ENCODE measurements at regions not wholly inside any gene's neighbourhood (a gene's known extent, or its start where the extent isn't known, plus 50 kb on each side); places are given as distances from the start of the nearest gene placed in this dataset.
A peak's percentile ranks its signal among the peaks of the same experiment; 100 is the strongest.

GRCh38 chr12:13713556-13714410, 267.6 kb downstream of the GRIN2B start:
- no peak overlapping the region for H3K4me3 ChIP-seq
- no peaks in the 10 kb centered on the region for H3K27me3 ChIP-seq
- no peaks in the 10 kb centered on the region for H4K20me1 ChIP-seq
- no peak for TF ChIP-seq Cebpa-rat (IDR thresholded peaks at IDR 0.05)
- no peak overlapping the region for H3K9ac ChIP-seq
- no peaks in the 10 kb centered on the region for H3K9me3 ChIP-seq (replicated peaks in 1 of 11)
- peak overlapping the region in 7 of 11 experiments; percentile 2 to 36 (median 9); a peak in 7 of 22 replicates for H3K4me2 ChIP-seq
- H3K36me3 ChIP-seq = no peaks in the 10 kb centered on the region
- peaks cover 0 to 11% (median 10%) of the 10 kb centered on the region in 10 experiments; a peak in 9 of 20 replicates for H3K4me1 ChIP-seq
- no peak overlapping the region for H3K27ac ChIP-seq

- Histone ChIP-seq H3K27me3 (no peaks in the 10 kb centered on the region), H4K20me1 (no peaks in the 10 kb centered on the region), H3K4me3 (no peak overlapping the region), H3K4me2 (no peak overlapping the region), H3K9me3 (replicated peaks in 1 of 11) (no peaks in the 10 kb centered on the region), H3K27ac (no peak overlapping the region), H3K36me3 (no peaks in the 10 kb centered on the region), H3K9ac (no peak overlapping the region), H3K4me1 (no peaks in the 10 kb centered on the region)
- no peak for TF ChIP-seq Cebpa-rat (IDR thresholded peaks at IDR 0.05)
These were observed 273.6 kb downstream of the GRIN2B start for GRCh38 chr12:13707829-13708228.

GRCh38 chr12:13702381-13702780, 279.0 kb downstream of the GRIN2B start:
- Histone ChIP-seq H3K9me3 (replicated peaks in 1 of 11) (no peaks in the 10 kb centered on the region), H3K4me1 (no peaks in the 10 kb centered on the region), H3K4me2 (no peak overlapping the region), H3K36me3 (no peaks in the 10 kb centered on the region), H4K20me1 (no peaks in the 10 kb centered on the region), H3K4me3 (no peak overlapping the region), H3K27me3 (no peaks in the 10 kb centered on the region), H3K27ac (no peak overlapping the region), H3K9ac (no peak overlapping the region)
- no peak for TF ChIP-seq Cebpa-rat (IDR thresholded peaks at IDR 0.05)

- Histone ChIP-seq H3K4me1 (no peaks in the 10 kb centered on the region), H4K20me1 (no peaks in the 10 kb centered on the region), H3K4me2 (no peak overlapping the region), H3K9me3 (replicated peaks in 1 of 11) (no peaks in the 10 kb centered on the region), H3K36me3 (no peaks in the 10 kb centered on the region), H3K9ac (no peak overlapping the region), H3K27me3 (no peaks in the 10 kb centered on the region), H3K27ac (no peak overlapping the region), H3K4me3 (no peak overlapping the region)
- no peak for TF ChIP-seq Cebpa-rat (IDR thresholded peaks at IDR 0.05)
These were observed 279.9 kb downstream of the GRIN2B start for GRCh38 chr12:13701502-13701901.

- Histone ChIP-seq H3K4me1 (no peaks in the 10 kb centered on the region), H3K36me3 (no peaks in the 10 kb centered on the region), H3K9me3 (replicated peaks in 1 of 11) (0 out of 22 replicates have a peak, but pooled peaks cover 0 to 7% (median 0%) of the 10 kb centered on the region in 11 experiments), H3K4me2 (no peak overlapping the region), H3K9ac (no peak overlapping the region), H4K20me1 (no peaks in the 10 kb centered on the region), H3K27ac (no peak overlapping the region), H3K4me3 (no peak overlapping the region), H3K27me3 (no peaks in the 10 kb centered on the region)
- TF ChIP-seq Cebpa-rat (IDR thresholded peaks at IDR 0.05) = no peak
These were observed 283.4 kb downstream of the GRIN2B start for GRCh38 chr12:13697973-13698372.

- no peaks in the 10 kb centered on the region for H4K20me1 ChIP-seq
- H3K4me2 ChIP-seq = no peak overlapping the region
- TF ChIP-seq Cebpa-rat (IDR thresholded peaks at IDR 0.05) = no peak
- H3K27me3 ChIP-seq = no peaks in the 10 kb centered on the region
- H3K4me3 ChIP-seq = no peak overlapping the region
- 0 out of 22 replicates have a peak, but pooled peaks cover 0 to 7% (median 0%) of the 10 kb centered on the region in 11 experiments for H3K9me3 ChIP-seq (replicated peaks in 1 of 11)
- H3K36me3 ChIP-seq = no peaks in the 10 kb centered on the region
- no peak overlapping the region for H3K9ac ChIP-seq
- H3K4me1 ChIP-seq = no peaks in the 10 kb centered on the region
- H3K27ac ChIP-seq = no peak overlapping the region
These were observed 285.6 kb downstream of the GRIN2B start for GRCh38 chr12:13695781-13696180.

- Histone ChIP-seq H3K27ac (no peak overlapping the region), H3K4me1 (no peaks in the 10 kb centered on the region), H3K27me3 (no peaks in the 10 kb centered on the region), H3K4me3 (no peak overlapping the region), H3K9me3 (replicated peaks in 1 of 11) (0 out of 22 replicates have a peak, but pooled peaks cover 0 to 7% (median 0%) of the 10 kb centered on the region in 11 experiments), H3K4me2 (no peak overlapping the region), H4K20me1 (no peaks in the 10 kb centered on the region), H3K9ac (no peak overlapping the region), H3K36me3 (no peaks in the 10 kb centered on the region)
- TF ChIP-seq Cebpa-rat (IDR thresholded peaks at IDR 0.05) = no peak
These were observed 289.1 kb downstream of the GRIN2B start for GRCh38 chr12:13692332-13692731.

GRCh38 chr12:13691598-13691997, 289.8 kb downstream of the GRIN2B start:
- Histone ChIP-seq H3K9ac (no peak overlapping the region), H3K9me3 (replicated peaks in 1 of 11) (0 out of 22 replicates have a peak, but pooled peaks cover 0 to 7% (median 0%) of the 10 kb centered on the region in 11 experiments), H3K4me2 (no peak overlapping the region), H3K36me3 (no peaks in the 10 kb centered on the region), H4K20me1 (no peaks in the 10 kb centered on the region), H3K4me1 (no peaks in the 10 kb centered on the region), H3K27ac (no peak overlapping the region), H3K4me3 (no peak overlapping the region), H3K27me3 (no peaks in the 10 kb centered on the region)
- TF ChIP-seq Cebpa-rat (IDR thresholded peaks at IDR 0.05) = no peak

GRCh38 chr12:13687633-13688032, 293.8 kb downstream of the GRIN2B start:
- Histone ChIP-seq H3K27me3 (no peaks in the 10 kb centered on the region), H3K36me3 (no peaks in the 10 kb centered on the region), H4K20me1 (no peaks in the 10 kb centered on the region), H3K9me3 (replicated peaks in 1 of 11) (no peaks in the 10 kb centered on the region), H3K4me2 (no peak overlapping the region), H3K9ac (no peak overlapping the region), H3K4me1 (peaks cover 0 to 7% (median 0%) of the 10 kb centered on the region in 10 experiments; a peak in 4 of 20 replicates), H3K4me3 (no peak overlapping the region), H3K27ac (no peak overlapping the region)
- TF ChIP-seq Cebpa-rat (IDR thresholded peaks at IDR 0.05) = no peak

GRCh38 chr12:13686260-13686659, 295.1 kb downstream of the GRIN2B start:
- no peaks in the 10 kb centered on the region for H3K36me3 ChIP-seq
- no peaks in the 10 kb centered on the region for H3K27me3 ChIP-seq
- H3K4me3 ChIP-seq = no peak overlapping the region
- no peaks in the 10 kb centered on the region for H3K9me3 ChIP-seq (replicated peaks in 1 of 11)
- no peak overlapping the region for H3K27ac ChIP-seq
- H3K4me2 ChIP-seq = no peak overlapping the region
- H3K4me1 ChIP-seq = peaks cover 0 to 7% (median 0%) of the 10 kb centered on the region in 10 experiments; a peak in 4 of 20 replicates
- H4K20me1 ChIP-seq = no peaks in the 10 kb centered on the region
- TF ChIP-seq Cebpa-rat (IDR thresholded peaks at IDR 0.05) = no peak
- no peak overlapping the region for H3K9ac ChIP-seq

Data from BLaER1 treated with 17β-estradiol and CSF1 and Interleukin-3, amounts not matched to agents 10 nM and 100 nM (cell line).